A673 (cell line): ENCODE measurements at regions not wholly inside any gene's neighbourhood (a gene's known extent, or its start where the extent isn't known, plus 50 kb on each side); places are given as distances from the start of the nearest gene placed in this dataset.

Source experiments
- CTCF ChIP-seq: fragments of 300-800, 200-600 bp; sonication (generic); conservative IDR thresholded peaks from 2 replicates; pipeline ENCODE4 v1.5.1; 2017; ENCODE audit warnings: low read depth, mild to moderate bottlenecking, antibody characterized with exemption, low read length, moderate library complexity, mixed read lengths
- EZH2 ChIP-seq: fragments of 200-600 bp; sonication (generic); IDR thresholded peaks from 2 replicates; pipeline ENCODE4 v1.6.1; 2017; ENCODE audit warnings: borderline replicate concordance, low read depth, mild to moderate bottlenecking, mixed read lengths, antibody characterized with exemption, low read length; ENCODE audit not compliant: poor library complexity, severe bottlenecking

GRCh38 chr17:15101175-15101574 lies 164.0 kb downstream of the PMP22 start:
- TF ChIP-seq CTCF, result no peak
- TF ChIP-seq EZH2, result no peak
